ENCODE measurements at regions not wholly inside any gene's neighbourhood (a gene's known extent, or its start where the extent isn't known, plus 50 kb on each side); places are given as distances from the start of the nearest gene placed in this dataset.
"Not testable (repeated sequence)": the region's sequence is repeated elsewhere in the genome, so short reads cannot be mapped to it uniquely, and the experiment has no call there.

DNA sequence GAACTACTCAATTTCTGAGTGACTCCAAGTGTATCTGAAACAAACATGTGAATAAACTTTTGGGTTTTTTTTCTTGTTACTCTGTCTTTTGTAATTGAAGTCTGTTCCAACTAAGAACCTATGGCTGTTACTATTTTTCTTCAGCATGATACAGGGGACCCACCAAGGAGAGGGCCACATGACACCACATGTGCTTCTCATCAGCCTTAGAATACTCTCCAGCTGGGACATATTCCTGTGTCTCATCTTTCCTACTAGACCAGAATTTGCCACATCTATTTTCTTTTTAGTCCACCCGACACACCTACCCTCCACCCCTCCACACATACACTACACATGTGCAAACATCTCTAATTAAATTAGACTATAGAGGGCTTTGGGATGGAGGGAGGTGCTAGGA, 191.7 kb upstream of the NDUFV2 start:
- ATAC-seq, result peak; percentile 43; the same call in 1 of the 3 replicates
- TF ChIP-seq ESRRG (CRISPR knock-in tag; IDR thresholded peaks at IDR 0.05) (no peak), CSDC2 (CRISPR knock-in tag; IDR thresholded peaks at IDR 0.05) (no peak), GLIS3 (CRISPR knock-in tag; IDR thresholded peaks at IDR 0.05) (no peak), TCF4 (CRISPR knock-in tag; IDR thresholded peaks at IDR 0.05; ENCODE audit: borderline replicate concordance) (no peak), ARNTL (CRISPR knock-in tag; IDR thresholded peaks at IDR 0.05; ENCODE audit: borderline replicate concordance, low read depth) (no peak), ZNF8 (CRISPR knock-in tag; IDR thresholded peaks at IDR 0.05) (no peak), ZFP3 (CRISPR knock-in tag; IDR thresholded peaks at IDR 0.05) (no peak), RARB (CRISPR knock-in tag; IDR thresholded peaks at IDR 0.05) (no peak)
- TF ChIP-seq, protein P1, sequence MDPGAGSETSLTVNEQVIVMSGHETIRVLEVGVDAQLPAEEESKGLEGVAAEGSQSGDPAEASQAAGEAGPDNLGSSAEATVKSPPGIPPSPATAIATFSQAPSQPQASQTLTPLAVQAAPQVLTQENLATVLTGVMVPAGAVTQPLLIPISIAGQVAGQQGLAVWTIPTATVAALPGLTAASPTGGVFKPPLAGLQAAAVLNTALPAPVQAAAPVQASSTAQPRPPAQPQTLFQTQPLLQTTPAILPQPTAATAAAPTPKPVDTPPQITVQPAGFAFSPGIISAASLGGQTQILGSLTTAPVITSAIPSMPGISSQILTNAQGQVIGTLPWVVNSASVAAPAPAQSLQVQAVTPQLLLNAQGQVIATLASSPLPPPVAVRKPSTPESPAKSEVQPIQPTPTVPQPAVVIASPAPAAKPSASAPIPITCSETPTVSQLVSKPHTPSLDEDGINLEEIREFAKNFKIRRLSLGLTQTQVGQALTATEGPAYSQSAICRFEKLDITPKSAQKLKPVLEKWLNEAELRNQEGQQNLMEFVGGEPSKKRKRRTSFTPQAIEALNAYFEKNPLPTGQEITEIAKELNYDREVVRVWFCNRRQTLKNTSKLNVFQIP (CRISPR knock-in tag; IDR thresholded peaks at IDR 0.05; ENCODE audit: borderline replicate concordance, low read depth), result no peak
- TF ChIP-seq, protein P2, sequence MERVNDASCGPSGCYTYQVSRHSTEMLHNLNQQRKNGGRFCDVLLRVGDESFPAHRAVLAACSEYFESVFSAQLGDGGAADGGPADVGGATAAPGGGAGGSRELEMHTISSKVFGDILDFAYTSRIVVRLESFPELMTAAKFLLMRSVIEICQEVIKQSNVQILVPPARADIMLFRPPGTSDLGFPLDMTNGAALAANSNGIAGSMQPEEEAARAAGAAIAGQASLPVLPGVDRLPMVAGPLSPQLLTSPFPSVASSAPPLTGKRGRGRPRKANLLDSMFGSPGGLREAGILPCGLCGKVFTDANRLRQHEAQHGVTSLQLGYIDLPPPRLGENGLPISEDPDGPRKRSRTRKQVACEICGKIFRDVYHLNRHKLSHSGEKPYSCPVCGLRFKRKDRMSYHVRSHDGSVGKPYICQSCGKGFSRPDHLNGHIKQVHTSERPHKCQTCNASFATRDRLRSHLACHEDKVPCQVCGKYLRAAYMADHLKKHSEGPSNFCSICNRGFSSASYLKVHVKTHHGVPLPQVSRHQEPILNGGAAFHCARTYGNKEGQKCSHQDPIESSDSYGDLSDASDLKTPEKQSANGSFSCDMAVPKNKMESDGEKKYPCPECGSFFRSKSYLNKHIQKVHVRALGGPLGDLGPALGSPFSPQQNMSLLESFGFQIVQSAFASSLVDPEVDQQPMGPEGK (CRISPR knock-in tag; IDR thresholded peaks at IDR 0.05; ENCODE audit: borderline replicate concordance), result no peak

- TF ChIP-seq TCF4 (CRISPR knock-in tag; IDR thresholded peaks at IDR 0.05; ENCODE audit: borderline replicate concordance) (no peak), SNAI2 (CRISPR knock-in tag; IDR thresholded peaks at IDR 0.05) (no peak), ZFP3 (CRISPR knock-in tag; IDR thresholded peaks at IDR 0.05) (no peak), ZNF8 (CRISPR knock-in tag; IDR thresholded peaks at IDR 0.05) (no peak), ZC3H10 (CRISPR knock-in tag; IDR thresholded peaks at IDR 0.05) (no peak)
- TF ChIP-seq, protein P3, sequence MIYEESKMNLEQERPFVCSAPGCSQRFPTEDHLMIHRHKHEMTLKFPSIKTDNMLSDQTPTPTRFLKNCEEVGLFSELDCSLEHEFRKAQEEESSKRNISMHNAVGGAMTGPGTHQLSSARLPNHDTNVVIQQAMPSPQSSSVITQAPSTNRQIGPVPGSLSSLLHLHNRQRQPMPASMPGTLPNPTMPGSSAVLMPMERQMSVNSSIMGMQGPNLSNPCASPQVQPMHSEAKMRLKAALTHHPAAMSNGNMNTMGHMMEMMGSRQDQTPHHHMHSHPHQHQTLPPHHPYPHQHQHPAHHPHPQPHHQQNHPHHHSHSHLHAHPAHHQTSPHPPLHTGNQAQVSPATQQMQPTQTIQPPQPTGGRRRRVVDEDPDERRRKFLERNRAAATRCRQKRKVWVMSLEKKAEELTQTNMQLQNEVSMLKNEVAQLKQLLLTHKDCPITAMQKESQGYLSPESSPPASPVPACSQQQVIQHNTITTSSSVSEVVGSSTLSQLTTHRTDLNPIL (CRISPR knock-in tag; IDR thresholded peaks at IDR 0.05; ENCODE audit: low read depth), result no peak
- ATAC-seq, result no peak
These were observed 190.8 kb upstream of the NDUFV2 start for GRCh38 chr18:8911408-8912340.

DNA sequence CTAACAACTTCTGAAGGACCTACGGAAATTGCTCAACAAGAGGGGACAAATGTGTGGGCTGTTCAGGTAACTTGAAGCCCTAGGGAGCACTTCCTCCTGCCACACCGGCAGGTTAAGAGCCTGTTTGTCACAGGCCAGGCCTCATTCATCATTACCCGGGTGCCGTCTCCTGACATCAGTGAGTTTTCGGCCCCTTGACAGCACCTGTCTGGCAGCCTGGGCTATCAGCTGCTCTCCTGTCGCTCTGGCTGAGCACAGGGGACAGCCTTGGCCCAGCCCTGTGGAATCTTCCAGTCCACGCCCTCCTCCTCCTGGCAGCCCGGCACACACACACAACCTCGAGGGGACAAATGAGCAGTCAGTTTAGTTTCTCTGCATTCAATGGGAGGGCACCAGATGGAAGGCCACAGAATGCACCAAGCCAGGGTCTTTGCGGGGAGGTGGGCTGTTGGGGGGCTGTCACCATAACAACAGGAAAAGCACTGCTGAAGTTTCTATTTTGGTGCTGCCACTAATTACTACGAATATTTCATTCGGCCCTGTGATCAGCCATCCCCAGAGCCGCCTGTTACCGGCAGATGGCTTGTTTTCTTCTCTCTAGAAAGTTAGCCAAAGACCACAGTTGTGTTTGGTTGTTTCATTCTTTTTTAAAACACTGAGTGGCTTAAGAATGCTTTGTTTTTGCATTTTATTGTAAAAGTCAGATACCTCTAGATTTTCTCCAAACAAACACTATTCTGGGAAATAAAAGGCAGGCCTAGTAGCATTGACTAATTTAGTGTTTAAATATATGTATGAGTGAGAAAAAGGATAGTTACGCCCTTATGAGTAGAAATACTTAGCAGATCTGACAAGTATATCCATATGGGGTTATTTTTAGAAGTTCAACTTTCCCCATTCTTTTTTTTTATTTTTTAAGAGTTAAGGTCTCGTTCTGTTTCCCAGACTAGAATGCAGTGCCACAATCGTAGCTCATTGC, 189.9 kb upstream of the NDUFV2 start:
- no peak for ATAC-seq
- TF ChIP-seq GLIS3 (CRISPR knock-in tag; IDR thresholded peaks at IDR 0.05) (no peak), TOX (CRISPR knock-in tag; IDR thresholded peaks at IDR 0.05; ENCODE audit: borderline replicate concordance) (no peak), TSHZ2 (CRISPR knock-in tag; IDR thresholded peaks at IDR 0.05) (no peak), CSDC2 (CRISPR knock-in tag; IDR thresholded peaks at IDR 0.05) (no peak), ZFP30 (CRISPR knock-in tag; IDR thresholded peaks at IDR 0.05) (no peak), PPARA (CRISPR knock-in tag; IDR thresholded peaks at IDR 0.05; ENCODE audit: borderline replicate concordance) (no peak), SNAI2 (CRISPR knock-in tag; IDR thresholded peaks at IDR 0.05) (no peak), OSR1 (CRISPR knock-in tag; IDR thresholded peaks at IDR 0.05) (no peak), ZNF565 (CRISPR knock-in tag; conservative IDR thresholded peaks at IDR 0.05; ENCODE audit: low read depth) (no peak), ARNTL (CRISPR knock-in tag; IDR thresholded peaks at IDR 0.05; ENCODE audit: borderline replicate concordance, low read depth) (no peak), ZFP3 (CRISPR knock-in tag; IDR thresholded peaks at IDR 0.05) (no peak), ISL1 (CRISPR knock-in tag; IDR thresholded peaks at IDR 0.05) (no peak)

DNA sequence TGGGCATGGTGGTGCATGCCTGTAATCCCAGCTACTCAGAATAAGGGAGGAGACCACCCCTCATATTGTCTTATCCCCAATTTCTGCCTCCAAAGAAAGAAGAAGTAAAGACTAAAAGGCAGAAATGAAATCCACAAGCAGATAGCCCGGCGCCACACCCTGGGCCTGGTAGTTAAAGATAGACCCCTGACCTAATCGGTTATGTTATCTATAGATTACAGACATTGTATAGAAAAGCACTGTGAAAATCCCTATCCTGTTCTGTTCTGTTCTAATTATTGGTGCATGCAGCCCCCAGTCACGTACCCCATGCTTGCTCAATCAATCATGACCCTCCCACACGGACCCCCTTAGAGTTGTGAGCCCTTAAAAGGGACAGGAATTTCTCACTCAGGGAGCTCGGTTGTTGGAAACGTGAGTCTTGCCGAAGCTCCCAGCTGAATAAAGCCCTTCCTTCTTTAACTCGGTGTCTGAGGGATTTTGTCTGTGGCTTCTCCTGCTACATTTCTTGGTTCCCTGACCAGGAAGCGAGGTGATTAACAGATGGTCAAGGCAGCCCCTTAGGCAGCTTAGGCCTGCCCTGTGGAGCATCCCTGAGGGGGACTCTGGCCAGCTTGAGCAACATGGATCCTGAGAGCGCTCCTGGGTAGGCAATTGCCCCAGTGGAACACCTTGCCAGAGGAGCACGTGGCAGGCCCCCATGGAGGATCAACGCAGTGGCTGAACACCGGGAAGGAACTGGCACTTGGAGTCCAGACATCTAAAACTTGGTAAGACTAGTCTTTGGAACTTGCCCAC, 188.7 kb upstream of the NDUFV2 start:
- not testable (repeated sequence) for ATAC-seq

- not testable (repeated sequence) for ATAC-seq
These were observed 187.9 kb upstream of the NDUFV2 start for GRCh38 chr18:8914404-8915264.

Measured in SK-N-SH treated with all-trans-retinoic acid at 6 μM for 48 hours (cell line).